ENCODE measurements at regions not wholly inside any gene's neighbourhood (a gene's known extent, or its start where the extent isn't known, plus 50 kb on each side); places are given as distances from the start of the nearest gene placed in this dataset.

DNA sequence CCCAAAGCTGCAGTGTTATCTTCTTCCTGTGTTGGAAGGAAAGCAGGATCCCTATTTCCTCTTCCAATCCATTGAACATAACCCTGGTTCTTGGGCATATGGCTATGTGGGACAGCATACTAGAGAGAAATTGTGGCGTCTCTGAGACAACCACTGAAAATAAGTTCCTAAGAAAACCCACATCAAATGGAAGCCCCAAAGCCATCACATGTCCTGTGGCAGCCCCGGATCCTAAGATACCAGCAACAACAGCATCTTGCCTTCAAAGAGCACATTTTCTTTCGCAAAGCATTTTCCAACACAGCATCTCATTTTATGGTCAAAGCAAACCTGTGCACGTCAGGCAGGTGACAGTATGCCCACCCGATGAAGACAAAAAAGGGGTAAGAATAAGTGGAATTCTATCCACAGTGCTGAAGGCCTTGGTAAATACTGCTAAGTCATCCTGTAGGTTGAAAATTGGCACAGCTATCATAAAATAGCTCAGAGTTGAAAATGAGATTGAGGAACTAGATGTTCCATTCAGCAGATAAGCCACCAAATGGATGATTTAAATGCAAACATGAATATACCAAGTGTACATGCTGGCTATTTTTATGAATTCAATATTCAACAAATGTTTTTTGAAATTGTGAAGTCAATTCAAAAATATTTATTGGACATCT lies 232.2 kb downstream of the DLEU7 start:
- intact Hi-C loops (cut with DNase I): no loop called here
- no peaks in the 10 kb centered on the region for H3K27me3 ChIP-seq
- H3K4me3 ChIP-seq: no peak overlapping the region
- H3K27ac ChIP-seq: no peak overlapping the region
- H3K9me3 ChIP-seq: no peaks in the 10 kb centered on the region
- TF ChIP-seq POLR2A (IDR thresholded peaks at IDR 0.05) (no peak), CTCF (IDR thresholded peaks at IDR 0.05) (no peak)
- 75 to 80% methylated on average over 5 of the region's 5 CpGs for whole genome bisulfite sequencing, 2 donors
- H3K4me1 ChIP-seq: no peaks in the 10 kb centered on the region
- no peaks in the 10 kb centered on the region for H3K36me3 ChIP-seq (replicated peaks in 1 of 2; ENCODE audit: insufficient read depth in 1 of 2, low read depth in 2 of 2)
- no peak for ATAC-seq
- DNase-seq: no peak

GRCh38 chr13:50612717-50613116 lies 230.8 kb downstream of the DLEU7 start:
- Histone ChIP-seq H3K9me3 (no peaks in the 10 kb centered on the region), H3K36me3 (replicated peaks in 1 of 2; ENCODE audit: insufficient read depth in 1 of 2, low read depth in 2 of 2) (no peaks in the 10 kb centered on the region), H3K4me3 (no peak overlapping the region), H3K4me1 (no peaks in the 10 kb centered on the region), H3K27me3 (no peaks in the 10 kb centered on the region), H3K27ac (no peak overlapping the region)
- ATAC-seq (no peak), DNase-seq (no peak)
- intact Hi-C loops (cut with DNase I): no loop called here
- TF ChIP-seq CTCF (IDR thresholded peaks at IDR 0.05) (no peak), POLR2A (IDR thresholded peaks at IDR 0.05) (no peak)
- WGBS, 2 donors: 48 to 56% methylated on average over 3 of the region's 3 CpGs

GRCh38 chr13:50613356-50613831 lies 230.1 kb downstream of the DLEU7 start:
- no peak for TF ChIP-seq POLR2A (IDR thresholded peaks at IDR 0.05)
- TF ChIP-seq CTCF (IDR thresholded peaks at IDR 0.05): no peak
- Histone ChIP-seq H3K36me3 (replicated peaks in 1 of 2; ENCODE audit: insufficient read depth in 1 of 2, low read depth in 2 of 2) (no peaks in the 10 kb centered on the region), H3K9me3 (no peaks in the 10 kb centered on the region), H3K4me1 (no peaks in the 10 kb centered on the region), H3K27me3 (no peaks in the 10 kb centered on the region), H3K27ac (no peak overlapping the region), H3K4me3 (no peak overlapping the region)
- intact Hi-C loops (cut with DNase I): no loop called here
- DNase-seq: no peak
- ATAC-seq: no peak
- WGBS, 2 donors: 70 to 72% methylated on average over 6 of the region's 6 CpGs

- no peak overlapping the region for H3K4me3 ChIP-seq
- H3K27me3 ChIP-seq: no peaks in the 10 kb centered on the region
- no peaks in the 10 kb centered on the region for H3K9me3 ChIP-seq
- intact Hi-C loops (cut with DNase I): no loop called here
- H3K4me1 ChIP-seq: no peaks in the 10 kb centered on the region
- DNase-seq (no peak), ATAC-seq (no peak)
- H3K27ac ChIP-seq: no peak overlapping the region
- TF ChIP-seq POLR2A (IDR thresholded peaks at IDR 0.05) (no peak), CTCF (IDR thresholded peaks at IDR 0.05) (no peak)
- H3K36me3 ChIP-seq (replicated peaks in 1 of 2; ENCODE audit: insufficient read depth in 1 of 2, low read depth in 2 of 2): no peaks in the 10 kb centered on the region
- WGBS, 2 donors: 46 to 67% methylated on average over 2 of the region's 2 CpGs
These were observed 228.3 kb downstream of the DLEU7 start for GRCh38 chr13:50615234-50615633.

GRCh38 chr13:50616101-50616500 lies 227.4 kb downstream of the DLEU7 start:
- H3K27me3 ChIP-seq: no peaks in the 10 kb centered on the region
- TF ChIP-seq POLR2A (IDR thresholded peaks at IDR 0.05): no peak
- no peak for TF ChIP-seq CTCF (IDR thresholded peaks at IDR 0.05)
- no peaks in the 10 kb centered on the region for H3K4me1 ChIP-seq
- WGBS, 2 donors: 89 to 91% methylated on average over 2 of the region's 2 CpGs
- intact Hi-C loops (cut with DNase I): no loop called here
- no peak for ATAC-seq
- no peak for DNase-seq
- H3K36me3 ChIP-seq (replicated peaks in 1 of 2; ENCODE audit: insufficient read depth in 1 of 2, low read depth in 2 of 2): no peaks in the 10 kb centered on the region
- no peak overlapping the region for H3K27ac ChIP-seq
- no peaks in the 10 kb centered on the region for H3K9me3 ChIP-seq
- H3K4me3 ChIP-seq: no peak overlapping the region

Data from body of pancreas (tissue), 4 donors.